ENCODE measurements at regions not wholly inside any gene's neighbourhood (a gene's known extent, or its start where the extent isn't known, plus 50 kb on each side); places are given as distances from the start of the nearest gene placed in this dataset.

DNA sequence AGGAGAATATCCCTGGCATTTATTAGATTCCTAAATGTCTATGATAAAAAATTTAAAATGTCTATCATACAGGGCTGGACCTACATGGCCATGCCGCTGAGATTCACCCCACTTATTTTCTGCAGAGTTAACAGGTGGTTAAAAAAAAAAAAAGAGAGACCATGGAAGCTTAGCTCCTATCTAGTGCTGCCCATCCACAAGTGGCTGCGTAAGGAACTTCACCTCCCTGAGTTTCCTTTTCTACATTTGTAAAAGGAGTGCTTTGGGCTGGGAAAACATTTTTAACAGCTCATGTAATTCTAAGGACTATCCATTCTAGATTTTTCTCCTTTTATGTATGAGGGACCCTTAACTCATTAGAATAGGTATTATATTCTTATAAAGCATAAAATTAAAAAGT is 534.1 kb downstream of the MMUT start:
- Histone ChIP-seq H3K27me3 (no peaks in the 10 kb centered on the region), H3K4me1 (peaks cover 0 to 4% (median 0%) of the 10 kb centered on the region in 3 donors), H3K36me3 (no peaks in the 10 kb centered on the region), H3K9me3 (no peaks in the 10 kb centered on the region), H3K27ac (no peak overlapping the region), H3K4me3 (no peak overlapping the region)
- WGBS, 2 donors: 72 to 74% methylated on average over 2 of the region's 2 CpGs
- TF ChIP-seq, protein P1, sequence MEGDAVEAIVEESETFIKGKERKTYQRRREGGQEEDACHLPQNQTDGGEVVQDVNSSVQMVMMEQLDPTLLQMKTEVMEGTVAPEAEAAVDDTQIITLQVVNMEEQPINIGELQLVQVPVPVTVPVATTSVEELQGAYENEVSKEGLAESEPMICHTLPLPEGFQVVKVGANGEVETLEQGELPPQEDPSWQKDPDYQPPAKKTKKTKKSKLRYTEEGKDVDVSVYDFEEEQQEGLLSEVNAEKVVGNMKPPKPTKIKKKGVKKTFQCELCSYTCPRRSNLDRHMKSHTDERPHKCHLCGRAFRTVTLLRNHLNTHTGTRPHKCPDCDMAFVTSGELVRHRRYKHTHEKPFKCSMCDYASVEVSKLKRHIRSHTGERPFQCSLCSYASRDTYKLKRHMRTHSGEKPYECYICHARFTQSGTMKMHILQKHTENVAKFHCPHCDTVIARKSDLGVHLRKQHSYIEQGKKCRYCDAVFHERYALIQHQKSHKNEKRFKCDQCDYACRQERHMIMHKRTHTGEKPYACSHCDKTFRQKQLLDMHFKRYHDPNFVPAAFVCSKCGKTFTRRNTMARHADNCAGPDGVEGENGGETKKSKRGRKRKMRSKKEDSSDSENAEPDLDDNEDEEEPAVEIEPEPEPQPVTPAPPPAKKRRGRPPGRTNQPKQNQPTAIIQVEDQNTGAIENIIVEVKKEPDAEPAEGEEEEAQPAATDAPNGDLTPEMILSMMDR (IDR thresholded peaks at IDR 0.05): no peak
- TF ChIP-seq POLR2A (IDR thresholded peaks at IDR 0.05): no peak
- DNase-seq: no peak
- intact Hi-C loops (cut with DNase I): no loop called here

DNA sequence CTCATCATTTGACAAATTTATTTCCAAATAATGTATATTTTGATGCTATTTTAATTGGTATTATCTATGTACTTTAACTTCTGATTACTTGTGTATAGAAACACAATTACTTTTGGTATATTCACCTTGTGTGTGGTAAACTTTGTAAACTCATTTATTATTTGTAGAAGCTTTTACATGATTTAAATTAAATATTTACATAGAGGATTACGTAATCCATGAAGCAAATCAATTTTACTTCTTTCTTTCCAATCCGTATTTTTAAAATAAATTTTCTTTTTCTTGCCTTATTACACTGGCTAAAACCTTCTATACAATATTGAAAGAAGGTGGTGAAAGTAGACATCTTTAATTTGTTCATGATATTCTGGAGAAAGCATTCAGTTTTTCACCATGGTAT is 540.2 kb downstream of the MMUT start:
- Histone ChIP-seq H3K27ac (no peak overlapping the region), H3K4me3 (no peak overlapping the region), H3K36me3 (no peaks in the 10 kb centered on the region), H3K9me3 (no peaks in the 10 kb centered on the region), H3K4me1 (peaks cover 0 to 4% (median 0%) of the 10 kb centered on the region in 3 donors), H3K27me3 (no peaks in the 10 kb centered on the region)
- intact Hi-C loops (cut with DNase I): no loop called here
- no peak for TF ChIP-seq POLR2A (IDR thresholded peaks at IDR 0.05)
- TF ChIP-seq, protein P1 (IDR thresholded peaks at IDR 0.05): no peak
- no peak for DNase-seq
- WGBS, 2 donors: 34 to 45% methylated on average over 2 of the region's 2 CpGs

DNA sequence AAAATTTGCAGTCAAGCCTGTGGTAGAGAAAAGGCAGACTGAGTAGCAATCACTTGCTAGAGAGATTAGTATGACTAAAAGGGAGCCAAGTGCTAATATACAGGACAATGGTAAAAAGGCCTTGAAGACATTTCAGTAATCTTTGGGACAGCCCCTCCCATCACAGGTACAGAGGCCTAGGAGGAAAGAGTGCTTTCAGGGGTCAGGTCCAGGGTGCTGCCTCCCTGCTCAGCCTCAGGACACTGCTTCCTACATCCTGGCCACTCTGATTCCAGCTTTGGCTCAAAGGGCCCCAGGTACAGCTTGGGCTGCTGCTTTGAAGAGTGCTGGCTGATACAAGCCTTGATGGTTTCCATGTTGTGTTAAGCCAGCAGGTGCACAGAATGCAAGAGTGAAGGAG is 543.5 kb downstream of the MMUT start:
- no peak overlapping the region for H3K27ac ChIP-seq
- TF ChIP-seq, protein P1 (IDR thresholded peaks at IDR 0.05): no peak
- TF ChIP-seq POLR2A (IDR thresholded peaks at IDR 0.05): no peak
- intact Hi-C loops (cut with DNase I): no loop called here
- no peaks in the 10 kb centered on the region for H3K9me3 ChIP-seq
- H3K36me3 ChIP-seq: no peaks in the 10 kb centered on the region
- no peak for DNase-seq
- H3K4me1 ChIP-seq: peaks cover 0 to 1% (median 0%) of the 10 kb centered on the region in 3 donors
- no peak overlapping the region for H3K4me3 ChIP-seq
- no peaks in the 10 kb centered on the region for H3K27me3 ChIP-seq

DNA sequence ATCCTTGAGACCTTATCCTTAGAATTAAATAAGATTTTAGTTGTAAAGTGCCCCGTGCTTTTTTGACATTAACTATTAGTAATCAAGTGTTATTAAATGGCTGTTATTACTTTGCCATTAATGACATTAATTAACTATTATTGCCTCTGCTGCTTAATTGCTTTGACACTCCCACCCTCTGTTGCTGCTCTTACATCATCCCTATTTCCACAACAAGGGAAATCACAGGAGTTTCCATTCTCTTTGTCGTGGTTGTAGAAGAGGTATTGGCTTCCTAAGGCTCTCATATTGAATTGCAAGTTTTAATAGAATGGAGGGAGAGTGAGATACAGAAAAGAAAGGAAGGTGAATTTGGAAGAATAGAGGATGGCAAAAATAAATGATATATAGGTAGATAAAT is 545.8 kb downstream of the MMUT start:
- Histone ChIP-seq H3K4me1 (no peaks in the 10 kb centered on the region), H3K27me3 (no peaks in the 10 kb centered on the region), H3K27ac (no peak overlapping the region), H3K4me3 (no peak overlapping the region), H3K36me3 (no peaks in the 10 kb centered on the region), H3K9me3 (no peaks in the 10 kb centered on the region)
- no peak for DNase-seq
- TF ChIP-seq, protein P1 (IDR thresholded peaks at IDR 0.05): no peak
- no peak for TF ChIP-seq POLR2A (IDR thresholded peaks at IDR 0.05)
- intact Hi-C loops (cut with DNase I): no loop called here
- WGBS, 2 donors: 62 to 67% methylated on average over 2 of the region's 2 CpGs

DNA sequence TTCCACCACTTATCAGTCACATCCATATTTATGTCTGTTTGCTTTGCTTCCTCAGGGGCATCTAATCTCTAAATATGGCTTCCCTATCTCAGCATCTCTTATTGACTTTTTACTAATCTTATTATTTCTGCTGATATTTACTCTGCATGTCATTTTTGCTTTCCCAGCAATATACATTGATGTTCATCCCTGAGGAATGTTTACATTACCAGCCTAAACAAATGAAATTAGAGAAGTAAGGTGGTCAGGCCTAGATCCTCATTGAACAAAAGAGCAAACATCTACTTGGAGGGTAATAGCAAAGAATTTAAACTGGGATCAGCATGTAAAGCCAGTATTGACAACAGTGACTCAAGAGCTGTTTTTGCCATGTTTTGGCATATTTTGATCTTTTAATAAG is 546.4 kb downstream of the MMUT start:
- no peak overlapping the region for H3K4me3 ChIP-seq
- H3K9me3 ChIP-seq: no peaks in the 10 kb centered on the region
- DNase-seq: no peak
- no peaks in the 10 kb centered on the region for H3K27me3 ChIP-seq
- no peaks in the 10 kb centered on the region for H3K4me1 ChIP-seq
- intact Hi-C loops (cut with DNase I): no loop called here
- no peak overlapping the region for H3K27ac ChIP-seq
- H3K36me3 ChIP-seq: no peaks in the 10 kb centered on the region
- TF ChIP-seq POLR2A (IDR thresholded peaks at IDR 0.05): no peak
- TF ChIP-seq, protein P1 (IDR thresholded peaks at IDR 0.05): no peak
